ENCODE measurements at regions not wholly inside any gene's neighbourhood (a gene's known extent, or its start where the extent isn't known, plus 50 kb on each side); places are given as distances from the start of the nearest gene placed in this dataset.

DNA sequence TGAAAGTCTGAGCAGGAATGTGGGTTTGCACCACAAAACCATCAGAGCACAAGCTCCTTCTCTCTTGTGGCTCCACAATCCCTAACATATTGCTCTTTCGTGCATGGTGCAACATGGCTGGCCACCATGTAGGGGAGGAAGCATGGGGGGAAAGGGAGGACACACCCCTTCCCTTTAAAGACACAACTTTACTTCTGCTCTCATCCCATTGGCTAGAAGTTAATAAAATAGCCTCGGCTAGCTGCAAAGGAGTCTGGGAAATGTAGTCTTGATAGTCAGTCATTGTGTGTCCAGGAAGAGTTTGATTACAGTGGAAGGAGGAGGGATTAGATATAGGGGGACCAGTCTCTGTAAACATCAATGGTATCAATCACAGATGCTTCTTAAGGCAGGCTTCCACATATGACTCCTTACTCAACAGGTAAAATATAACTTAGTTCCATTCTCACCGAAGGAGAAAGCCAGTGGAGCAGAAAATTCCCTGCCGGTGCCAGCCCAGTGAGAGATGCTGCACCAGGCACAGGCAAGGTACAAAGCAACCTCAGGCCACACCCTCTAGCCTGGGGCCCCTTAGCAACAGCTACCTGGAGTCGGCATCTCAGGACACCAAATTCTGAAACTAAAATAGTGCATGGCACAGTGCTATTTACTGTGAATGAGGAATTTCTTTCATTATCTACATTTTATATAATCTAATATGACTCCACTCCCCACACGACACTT lies 124.7 kb upstream of the CTBP2 start:
- TF ChIP-seq, protein P1, sequence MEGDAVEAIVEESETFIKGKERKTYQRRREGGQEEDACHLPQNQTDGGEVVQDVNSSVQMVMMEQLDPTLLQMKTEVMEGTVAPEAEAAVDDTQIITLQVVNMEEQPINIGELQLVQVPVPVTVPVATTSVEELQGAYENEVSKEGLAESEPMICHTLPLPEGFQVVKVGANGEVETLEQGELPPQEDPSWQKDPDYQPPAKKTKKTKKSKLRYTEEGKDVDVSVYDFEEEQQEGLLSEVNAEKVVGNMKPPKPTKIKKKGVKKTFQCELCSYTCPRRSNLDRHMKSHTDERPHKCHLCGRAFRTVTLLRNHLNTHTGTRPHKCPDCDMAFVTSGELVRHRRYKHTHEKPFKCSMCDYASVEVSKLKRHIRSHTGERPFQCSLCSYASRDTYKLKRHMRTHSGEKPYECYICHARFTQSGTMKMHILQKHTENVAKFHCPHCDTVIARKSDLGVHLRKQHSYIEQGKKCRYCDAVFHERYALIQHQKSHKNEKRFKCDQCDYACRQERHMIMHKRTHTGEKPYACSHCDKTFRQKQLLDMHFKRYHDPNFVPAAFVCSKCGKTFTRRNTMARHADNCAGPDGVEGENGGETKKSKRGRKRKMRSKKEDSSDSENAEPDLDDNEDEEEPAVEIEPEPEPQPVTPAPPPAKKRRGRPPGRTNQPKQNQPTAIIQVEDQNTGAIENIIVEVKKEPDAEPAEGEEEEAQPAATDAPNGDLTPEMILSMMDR (conservative IDR thresholded peaks at IDR 0.05; ENCODE audit: low read depth, low read length): no peak
- TF ChIP-seq EZH2 (IDR thresholded peaks at IDR 0.05; ENCODE audit: borderline replicate concordance, low read depth, low read length, poor library complexity, severe bottlenecking): no peak
